ENCODE measurements at regions not wholly inside any gene's neighbourhood (a gene's known extent, or its start where the extent isn't known, plus 50 kb on each side); places are given as distances from the start of the nearest gene placed in this dataset.

- DNase-seq (ENCODE audit: low spot score), result no peak
Measured at GRCh38 chr12:67147030-67147429, 122.1 kb upstream of the CAND1 start.

DNA sequence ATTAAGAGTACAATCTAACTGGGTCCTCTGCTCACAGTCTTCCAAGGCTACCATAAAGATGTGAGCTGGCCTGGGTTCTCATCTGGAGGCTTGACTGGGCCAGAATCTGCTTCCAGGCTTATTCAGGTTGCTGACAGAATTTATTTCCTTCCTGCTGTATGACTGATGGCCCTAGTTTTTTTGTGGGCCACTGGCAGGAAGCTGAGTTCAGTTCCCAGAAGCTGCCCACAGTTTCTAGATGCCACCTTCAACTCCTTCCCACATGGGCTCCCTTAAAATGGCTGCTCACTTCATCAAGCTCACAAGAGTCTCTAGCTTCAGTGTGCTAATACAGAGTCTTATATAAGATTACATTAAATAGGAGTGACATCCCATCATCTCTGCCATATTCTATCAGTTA is 121.7 kb upstream of the CAND1 start:
- no peak for DNase-seq (ENCODE audit: low spot score)

DNA sequence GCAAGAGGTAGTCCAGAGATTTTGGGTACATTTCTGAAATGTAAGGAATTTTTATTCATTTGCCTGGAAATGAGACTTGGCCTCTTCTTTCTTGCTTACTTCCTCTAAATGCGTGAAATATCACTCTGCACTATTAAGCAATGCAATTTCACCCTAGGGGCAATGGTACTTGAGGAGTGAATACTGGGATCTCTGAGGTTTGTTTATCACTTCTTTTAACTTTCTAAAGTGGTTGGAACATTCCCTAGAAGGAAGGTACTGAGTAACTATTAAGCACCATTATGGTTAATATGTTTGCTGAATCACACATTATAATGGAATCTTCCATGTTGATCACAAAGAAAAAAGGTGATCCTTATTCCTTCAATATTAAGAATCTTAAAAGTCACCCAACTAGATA is 120.9 kb upstream of the CAND1 start:
- no peak for DNase-seq (ENCODE audit: low spot score)

- DNase-seq (ENCODE audit: low spot score), result no peak
Measured at GRCh38 chr12:67151886-67152285, 117.3 kb upstream of the CAND1 start.

DNA sequence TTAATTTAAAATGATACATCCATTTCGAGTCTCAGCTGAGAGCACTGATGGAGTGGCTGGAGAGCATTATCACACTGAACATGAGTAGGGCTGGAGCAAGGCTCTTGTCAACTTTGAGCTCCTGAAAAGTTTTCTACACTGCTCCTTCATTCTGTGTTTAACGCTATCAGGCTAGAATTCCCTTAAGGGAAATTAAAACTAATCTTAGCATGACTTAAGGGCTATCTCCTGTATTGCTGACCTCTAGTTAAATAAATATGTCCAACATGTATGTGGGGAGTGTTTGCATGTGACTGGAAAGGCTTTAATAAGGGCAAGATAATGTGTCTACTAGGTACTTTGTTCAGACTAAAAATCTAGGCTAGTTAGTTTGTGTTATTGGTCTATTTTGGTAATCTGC is 116.7 kb upstream of the CAND1 start:
- no peak for DNase-seq (ENCODE audit: low spot score)

DNA sequence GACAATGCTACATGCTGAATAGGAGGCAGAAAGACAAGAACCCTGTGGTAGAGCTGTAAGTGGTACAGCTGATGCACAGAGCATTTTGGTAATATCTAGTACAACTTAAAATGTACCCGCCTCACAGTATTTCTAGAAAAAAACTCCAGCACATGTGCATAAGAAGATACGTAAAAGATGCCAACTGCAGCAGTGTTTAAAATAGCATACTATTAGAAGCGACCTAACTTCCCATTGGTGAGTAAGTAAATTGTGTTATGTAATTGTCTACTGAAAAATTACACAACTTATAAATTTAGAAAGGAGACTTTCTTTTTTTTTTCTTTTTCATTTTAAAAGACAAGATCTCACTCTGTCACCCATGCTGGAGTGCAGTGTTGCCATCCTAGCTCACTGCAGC is 114.3 kb upstream of the CAND1 start:
- DNase-seq (ENCODE audit: low spot score), result no peak

DNA sequence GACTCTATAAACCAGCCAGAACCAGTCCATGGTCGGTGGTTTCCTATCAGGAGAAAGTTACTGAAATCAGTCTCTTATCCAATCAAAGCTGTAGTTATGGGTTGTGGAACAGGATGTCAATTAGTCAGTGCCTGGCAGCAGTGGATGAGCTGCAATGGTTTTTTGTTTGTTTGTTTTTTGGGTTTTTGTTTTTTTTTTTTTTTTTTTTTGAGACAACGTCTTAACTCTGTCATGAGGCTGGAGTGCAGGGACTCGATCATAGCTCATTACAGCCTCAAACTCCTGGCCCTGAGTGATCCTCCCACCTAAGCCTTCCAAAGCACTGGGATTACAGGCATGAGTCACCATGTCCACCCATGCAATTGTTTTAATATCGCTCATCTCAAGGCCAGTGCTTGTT is 113.3 kb upstream of the CAND1 start:
- DNase-seq (ENCODE audit: low spot score), result no peak

- peak; percentile 32 for DNase-seq (ENCODE audit: low spot score)
Measured at GRCh38 chr12:67161322-67161918, 107.7 kb upstream of the CAND1 start.

GRCh38 chr12:67173258-67173657 is 95.9 kb upstream of the CAND1 start:
- DNase-seq (ENCODE audit: low spot score), result no peak

- DNase-seq (ENCODE audit: low spot score), result no peak
Measured at GRCh38 chr12:67182551-67182950, 86.6 kb upstream of the CAND1 start.

- DNase-seq (ENCODE audit: low spot score), result no peak
Measured at GRCh38 chr12:67193704-67194103, 75.5 kb upstream of the CAND1 start.

DNA sequence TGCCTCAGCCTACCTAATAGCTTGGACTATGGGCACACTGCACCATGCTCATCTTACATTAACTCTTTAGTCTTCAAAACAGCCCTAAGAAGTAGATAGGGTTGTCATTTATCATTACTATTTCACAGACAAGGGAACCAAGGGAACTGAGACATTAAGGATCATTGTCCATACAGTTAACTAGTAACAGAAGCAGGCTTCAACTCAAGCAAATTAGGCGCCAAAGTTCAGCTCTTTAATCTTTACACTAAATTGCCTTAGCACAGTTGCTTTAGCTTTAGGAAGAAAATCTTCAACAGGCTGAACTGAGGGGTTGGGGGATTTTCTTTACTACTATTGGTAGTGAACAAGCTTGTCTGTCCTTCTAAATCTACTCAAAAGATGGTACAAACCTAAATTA is 68.8 kb upstream of the CAND1 start:
- DNase-seq (ENCODE audit: low spot score), result no peak

GRCh38 chr12:67202011-67202677 is 67.0 kb upstream of the CAND1 start:
- DNase-seq (ENCODE audit: low spot score), result no peak

DNA sequence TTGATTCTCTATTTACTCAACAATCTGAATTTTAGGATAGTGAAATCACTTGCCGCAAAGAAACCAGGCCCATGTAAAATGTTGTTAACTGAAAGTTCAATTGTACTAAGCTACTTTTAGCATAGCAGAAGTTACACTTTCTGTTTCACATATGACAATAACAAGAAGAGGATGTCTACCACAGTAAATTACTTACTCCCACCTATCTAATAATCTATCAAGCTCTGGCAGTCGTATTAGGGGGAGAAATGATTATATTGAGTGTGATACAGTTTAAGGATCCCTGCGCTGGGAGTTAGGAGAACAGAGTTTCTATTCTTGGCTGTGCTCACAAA is 66.5 kb upstream of the CAND1 start:
- DNase-seq (ENCODE audit: low spot score), result no peak

DNA sequence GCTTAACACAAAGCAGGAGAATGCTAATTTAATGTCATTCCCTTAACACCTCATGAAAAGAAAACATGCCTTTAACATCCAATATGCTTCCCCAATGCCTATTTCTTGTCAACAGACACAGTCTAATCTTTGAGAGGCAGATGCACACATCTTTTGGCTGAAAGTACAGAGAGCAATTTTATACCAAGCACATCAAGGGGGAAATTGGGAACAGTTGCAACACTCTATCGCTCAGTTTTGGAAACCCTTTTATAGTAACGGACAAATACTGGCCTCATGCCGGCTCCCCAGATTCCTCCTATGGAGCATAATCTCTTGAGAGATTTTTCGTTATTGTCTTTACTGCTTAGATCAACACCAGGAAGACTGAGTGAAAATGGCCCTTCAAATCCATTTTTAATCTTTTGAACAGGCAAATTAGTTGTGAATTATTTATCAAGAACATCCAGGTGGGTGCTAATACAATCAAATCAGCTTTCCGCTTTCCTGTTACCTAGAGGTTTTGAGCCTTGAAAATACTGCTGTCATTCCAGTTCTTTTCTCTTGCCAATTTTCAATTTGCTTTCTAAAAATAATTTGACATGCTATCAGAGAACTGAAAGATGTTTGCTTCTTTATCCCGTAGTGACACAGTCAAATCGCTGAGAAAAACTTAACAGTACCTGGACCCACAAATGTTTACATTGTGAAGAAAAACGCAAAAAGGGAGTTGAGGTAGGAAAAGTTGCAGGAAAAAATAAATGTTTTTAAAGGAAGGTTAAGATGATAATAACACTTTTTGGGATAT is 60.7 kb upstream of the CAND1 start:
- no peak for DNase-seq (ENCODE audit: low spot score)

DNA sequence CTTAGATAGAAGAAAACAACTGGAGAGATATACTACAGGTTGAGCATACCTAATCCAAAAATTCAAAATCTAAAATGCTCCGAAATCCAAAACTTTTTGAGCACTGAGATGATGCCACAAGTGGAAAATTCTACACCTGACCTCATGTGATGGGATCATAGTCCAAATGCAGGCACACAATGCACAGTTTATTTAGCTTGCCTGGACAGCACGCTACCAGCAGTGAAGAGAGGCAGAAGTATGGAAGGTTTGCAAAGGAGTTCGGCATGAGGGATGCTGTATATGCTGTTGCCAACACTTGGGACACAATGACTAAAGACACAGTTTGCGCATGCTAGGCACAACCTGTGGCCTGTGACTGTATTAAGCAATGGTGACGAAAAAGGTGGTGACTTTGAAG is 58.1 kb upstream of the CAND1 start:
- no peak for DNase-seq (ENCODE audit: low spot score)

- no peak for DNase-seq (ENCODE audit: low spot score)
Measured at GRCh38 chr12:67211494-67211893, 57.7 kb upstream of the CAND1 start.

- no peak for DNase-seq (ENCODE audit: low spot score)
Measured at GRCh38 chr12:67217647-67218046, 51.5 kb upstream of the CAND1 start.

Measured in mucosa of gallbladder (tissue), 1 donor.